BJ (cell line): ENCODE measurements at regions not wholly inside any gene's neighbourhood (a gene's known extent, or its start where the extent isn't known, plus 50 kb on each side); places are given as distances from the start of the nearest gene placed in this dataset.

Experiments used
- CTCF ChIA-PET: fragments of 350-600 bp; formaldehyde crosslinking; extraction: SDS; loops from one replicate; lab custom pipeline; 2021; ENCODE audit warnings: antibody characterized with exemption, inconsistent platforms; lab: Yijun Ruan, JAX
- POLR2A ChIA-PET: fragments of 300-600 bp; sonication (Branson Sonifier 250); formaldehyde crosslinking; extraction: SDS; loops from one replicate; lab custom pipeline; 2021; ENCODE audit warnings: antibody characterized with exemption; lab: Charles Lee
- DNase-seq: peaks from one replicate; pipeline ENCODE4 v3.0.0-alpha.2; 2011; ENCODE audit warnings: low read depth
- H3K27me3 ChIP-seq: 2 replicates; pipeline ENCODE4 v1.6.0; 2011; ENCODE audit warnings: low read length; ENCODE audit not compliant: control insufficient read depth, insufficient read depth
- H3K36me3 ChIP-seq: 2 replicates; pipeline ENCODE4 v1.5.1; 2011; ENCODE audit warnings: low read length; ENCODE audit not compliant: control insufficient read depth, insufficient read depth
- H3K4me3 ChIP-seq: 2 replicates; pipeline ENCODE4 v1.5.1; 2011; ENCODE audit warnings: low read depth, mild to moderate bottlenecking, control low read depth, low read length
- TF ChIP-seq, protein P1 (sequence below): IDR thresholded peaks from 2 replicates; pipeline ENCODE4 v1.5.1; 2011; ENCODE audit warnings: low read depth, mild to moderate bottlenecking, control low read depth, inconsistent platforms, low read length, moderate library complexity; ENCODE audit not compliant: insufficient read depth

DNA sequence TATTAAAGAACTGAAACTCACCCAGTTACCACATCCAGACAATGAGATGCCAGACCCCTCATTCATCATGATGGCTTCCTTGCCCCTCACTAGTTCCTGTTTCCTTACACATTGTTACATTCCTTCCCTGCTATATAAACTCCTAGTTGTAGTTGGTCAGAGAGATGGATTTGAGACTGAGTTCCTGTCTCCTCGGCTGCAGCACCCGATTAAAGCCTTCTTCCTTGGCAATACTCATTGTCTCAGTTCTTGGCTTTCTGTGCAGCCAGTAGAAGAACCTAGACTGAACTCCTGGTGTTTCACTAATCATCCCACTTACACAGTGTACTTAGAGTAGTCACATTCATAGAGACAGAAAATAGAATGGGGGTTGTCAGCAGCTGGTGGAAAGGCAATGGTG lies 324.7 kb downstream of the TRIML1 start:
- ChIA-PET POLR2A (no interaction called here), CTCF (no interaction called here)
- TF ChIP-seq, protein P1, sequence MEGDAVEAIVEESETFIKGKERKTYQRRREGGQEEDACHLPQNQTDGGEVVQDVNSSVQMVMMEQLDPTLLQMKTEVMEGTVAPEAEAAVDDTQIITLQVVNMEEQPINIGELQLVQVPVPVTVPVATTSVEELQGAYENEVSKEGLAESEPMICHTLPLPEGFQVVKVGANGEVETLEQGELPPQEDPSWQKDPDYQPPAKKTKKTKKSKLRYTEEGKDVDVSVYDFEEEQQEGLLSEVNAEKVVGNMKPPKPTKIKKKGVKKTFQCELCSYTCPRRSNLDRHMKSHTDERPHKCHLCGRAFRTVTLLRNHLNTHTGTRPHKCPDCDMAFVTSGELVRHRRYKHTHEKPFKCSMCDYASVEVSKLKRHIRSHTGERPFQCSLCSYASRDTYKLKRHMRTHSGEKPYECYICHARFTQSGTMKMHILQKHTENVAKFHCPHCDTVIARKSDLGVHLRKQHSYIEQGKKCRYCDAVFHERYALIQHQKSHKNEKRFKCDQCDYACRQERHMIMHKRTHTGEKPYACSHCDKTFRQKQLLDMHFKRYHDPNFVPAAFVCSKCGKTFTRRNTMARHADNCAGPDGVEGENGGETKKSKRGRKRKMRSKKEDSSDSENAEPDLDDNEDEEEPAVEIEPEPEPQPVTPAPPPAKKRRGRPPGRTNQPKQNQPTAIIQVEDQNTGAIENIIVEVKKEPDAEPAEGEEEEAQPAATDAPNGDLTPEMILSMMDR: no peak
- Histone ChIP-seq H3K27me3 (no peaks in the 10 kb centered on the region), H3K36me3 (no peaks in the 10 kb centered on the region), H3K4me3 (no peak overlapping the region)
- DNase-seq: no peak

- ChIA-PET CTCF (no interaction called here), POLR2A (no interaction called here)
- TF ChIP-seq, protein P1: no peak
- no peak overlapping the region for H3K4me3 ChIP-seq
- H3K27me3 ChIP-seq: no peaks in the 10 kb centered on the region
- no peaks in the 10 kb centered on the region for H3K36me3 ChIP-seq
- DNase-seq: no peak
Observed at GRCh38 chr4:188466001-188466400, 326.8 kb downstream of the TRIML1 start.

DNA sequence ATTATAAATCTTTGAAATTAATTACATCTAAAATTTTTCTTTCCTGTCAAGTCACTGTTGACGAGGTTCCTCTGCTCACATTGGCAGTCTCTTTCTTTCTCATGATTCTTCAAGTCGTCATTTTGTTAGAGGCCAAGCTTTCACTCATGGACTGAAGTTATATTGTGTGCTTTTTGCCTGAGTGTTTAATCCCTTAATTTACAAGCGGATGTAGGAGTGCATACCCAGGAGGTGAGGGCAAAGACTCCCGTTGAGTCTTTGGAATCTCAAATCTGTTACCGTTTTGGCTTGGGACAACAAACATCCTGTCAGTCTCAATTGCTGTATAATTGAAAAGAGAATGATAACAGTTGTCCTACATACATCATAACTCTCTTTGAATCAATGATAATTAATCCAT lies 345.0 kb downstream of the TRIML1 start:
- H3K27me3 ChIP-seq: no peaks in the 10 kb centered on the region
- CTCF ChIA-PET: interaction anchor here (0.6 kb wide), 1 partner anchor 33 kb away, joined by 4 read pairs; no protein-coding TSS in a partner anchor
- DNase-seq: no peak
- POLR2A ChIA-PET: no interaction called here
- H3K36me3 ChIP-seq: no peaks in the 10 kb centered on the region
- no peak overlapping the region for H3K4me3 ChIP-seq
- TF ChIP-seq, protein P1: no peak

GRCh38 chr4:188485906-188486305 lies 346.7 kb downstream of the TRIML1 start:
- H3K4me3 ChIP-seq: no peak overlapping the region
- no peak for DNase-seq
- no peaks in the 10 kb centered on the region for H3K36me3 ChIP-seq
- TF ChIP-seq, protein P1: no peak
- ChIA-PET POLR2A (no interaction called here), CTCF (interaction anchor here (0.6 kb wide), 1 partner anchor 553 kb away, joined by 4 read pairs; no protein-coding TSS in a partner anchor)
- no peaks in the 10 kb centered on the region for H3K27me3 ChIP-seq

- TF ChIP-seq, protein P1: no peak
- no peaks in the 10 kb centered on the region for H3K27me3 ChIP-seq
- POLR2A ChIA-PET: no interaction called here
- no peaks in the 10 kb centered on the region for H3K36me3 ChIP-seq
- no peak overlapping the region for H3K4me3 ChIP-seq
- CTCF ChIA-PET: no interaction called here
- DNase-seq: no peak
Observed at GRCh38 chr4:188492886-188493285, 353.6 kb downstream of the TRIML1 start.
